ENCODE measurements at regions not wholly inside any gene's neighbourhood (a gene's known extent, or its start where the extent isn't known, plus 50 kb on each side); places are given as distances from the start of the nearest gene placed in this dataset.

- no peaks in the 10 kb centered on the region for H3K9me3 Mint-ChIP-seq (ENCODE audit: unreplicated experiment)
- H3K27me3 Mint-ChIP-seq (ENCODE audit: unreplicated experiment): peaks cover 6% of the 10 kb centered on the region
- peak; percentile 93 for DNase-seq (ENCODE audit: extremely low spot score, unreplicated experiment)
- H3K4me3 Mint-ChIP-seq (ENCODE audit: unreplicated experiment): peak overlapping the region; percentile 45
- TF ChIP-seq CTCF (IDR thresholded peaks at IDR 0.05): peak; percentile 96
- peaks cover 4% of the 10 kb centered on the region for H3K36me3 Mint-ChIP-seq (ENCODE audit: unreplicated experiment)
- H3K27ac Mint-ChIP-seq (ENCODE audit: unreplicated experiment): peak overlapping the region; percentile 98
- peaks cover 73% of the 10 kb centered on the region for H3K4me1 Mint-ChIP-seq (ENCODE audit: unreplicated experiment)
These were observed 300.4 kb upstream of the NFE2L3 start for GRCh38 chr7:25851332-25852210.

- DNase-seq (ENCODE audit: extremely low spot score, unreplicated experiment): no peak
- Mint-ChIP-seq H3K27ac (ENCODE audit: unreplicated experiment) (peak overlapping the region; percentile 98), H3K4me3 (ENCODE audit: unreplicated experiment) (no peak overlapping the region), H3K36me3 (ENCODE audit: unreplicated experiment) (peaks cover 4% of the 10 kb centered on the region), H3K9me3 (ENCODE audit: unreplicated experiment) (no peaks in the 10 kb centered on the region), H3K27me3 (ENCODE audit: unreplicated experiment) (peaks cover 6% of the 10 kb centered on the region), H3K4me1 (ENCODE audit: unreplicated experiment) (peaks cover 65% of the 10 kb centered on the region)
- TF ChIP-seq CTCF (IDR thresholded peaks at IDR 0.05): no peak
These were observed 299.6 kb upstream of the NFE2L3 start for GRCh38 chr7:25852211-25852938.

DNA sequence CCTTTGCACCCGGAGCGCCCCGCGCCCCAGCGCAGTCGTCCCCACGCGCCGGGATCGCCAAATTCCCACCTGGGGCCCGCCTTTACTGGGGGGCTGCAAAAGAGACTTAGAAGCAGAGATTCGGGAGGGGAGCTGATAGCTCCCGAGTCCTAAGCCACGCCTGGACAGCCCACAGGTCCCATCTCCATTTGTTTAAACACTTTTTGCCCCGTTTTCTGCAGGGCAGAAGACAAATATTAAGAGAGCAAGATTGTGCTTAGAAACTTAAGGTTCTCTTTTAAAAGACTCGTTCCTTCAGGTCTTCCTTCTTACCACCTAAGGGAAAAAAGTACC lies 299.1 kb upstream of the NFE2L3 start:
- DNase-seq (ENCODE audit: extremely low spot score, unreplicated experiment): no peak
- Mint-ChIP-seq H3K36me3 (ENCODE audit: unreplicated experiment) (peaks cover 4% of the 10 kb centered on the region), H3K4me1 (ENCODE audit: unreplicated experiment) (peaks cover 60% of the 10 kb centered on the region), H3K27me3 (ENCODE audit: unreplicated experiment) (peaks cover 6% of the 10 kb centered on the region), H3K9me3 (ENCODE audit: unreplicated experiment) (no peaks in the 10 kb centered on the region), H3K4me3 (ENCODE audit: unreplicated experiment) (no peak overlapping the region), H3K27ac (ENCODE audit: unreplicated experiment) (peak overlapping the region; percentile 90)
- TF ChIP-seq CTCF (IDR thresholded peaks at IDR 0.05): no peak

DNA sequence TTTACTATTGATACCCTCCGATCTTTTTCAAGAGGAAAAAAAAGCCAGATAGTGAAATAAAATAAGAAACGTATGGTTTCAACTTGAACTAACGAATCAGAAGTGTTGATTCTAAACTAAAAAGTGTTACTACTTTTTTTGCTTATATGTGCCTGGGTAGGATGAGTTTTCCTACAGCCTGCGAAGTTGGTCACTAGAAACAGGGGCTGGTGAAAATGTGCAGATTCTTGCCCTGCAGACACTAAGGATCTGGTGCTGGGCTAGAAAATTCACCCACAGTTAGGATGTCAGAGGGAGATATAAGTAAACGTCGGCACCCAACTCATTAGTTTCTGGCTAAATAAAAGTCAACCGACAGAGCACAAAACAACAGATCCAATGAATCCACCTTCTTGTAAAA lies 298.7 kb upstream of the NFE2L3 start:
- peak overlapping the region; percentile 90 for H3K27ac Mint-ChIP-seq (ENCODE audit: unreplicated experiment)
- H3K27me3 Mint-ChIP-seq (ENCODE audit: unreplicated experiment): peaks cover 6% of the 10 kb centered on the region
- peaks cover 4% of the 10 kb centered on the region for H3K36me3 Mint-ChIP-seq (ENCODE audit: unreplicated experiment)
- H3K4me1 Mint-ChIP-seq (ENCODE audit: unreplicated experiment): peaks cover 55% of the 10 kb centered on the region
- H3K4me3 Mint-ChIP-seq (ENCODE audit: unreplicated experiment): no peak overlapping the region
- no peak for TF ChIP-seq CTCF (IDR thresholded peaks at IDR 0.05)
- DNase-seq (ENCODE audit: extremely low spot score, unreplicated experiment): no peak
- no peaks in the 10 kb centered on the region for H3K9me3 Mint-ChIP-seq (ENCODE audit: unreplicated experiment)

DNA sequence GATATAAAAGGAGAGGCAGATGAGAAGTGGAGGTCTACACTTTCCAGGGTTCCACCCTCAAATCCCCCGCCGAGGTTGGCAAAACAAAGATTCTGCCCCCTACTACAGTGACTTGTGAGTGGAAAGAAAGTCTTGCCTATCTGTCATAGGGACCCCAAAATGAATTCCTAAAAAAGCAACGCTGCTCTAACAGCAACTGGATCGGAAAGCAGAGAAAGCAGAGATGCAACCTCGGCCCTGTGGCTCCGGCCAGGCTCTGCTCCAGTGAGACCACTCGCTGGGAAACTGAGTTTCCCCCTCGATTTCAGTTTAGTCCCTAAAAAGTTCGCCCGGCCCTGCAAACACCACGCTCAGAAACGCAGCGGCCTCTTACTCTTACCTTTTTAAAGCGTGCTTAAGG lies 297.9 kb upstream of the NFE2L3 start:
- no peak for TF ChIP-seq CTCF (IDR thresholded peaks at IDR 0.05)
- Mint-ChIP-seq H3K4me3 (ENCODE audit: unreplicated experiment) (no peak overlapping the region), H3K4me1 (ENCODE audit: unreplicated experiment) (peaks cover 50% of the 10 kb centered on the region), H3K27ac (ENCODE audit: unreplicated experiment) (peak overlapping the region; percentile 90), H3K36me3 (ENCODE audit: unreplicated experiment) (peaks cover 4% of the 10 kb centered on the region), H3K27me3 (ENCODE audit: unreplicated experiment) (peaks cover 6% of the 10 kb centered on the region), H3K9me3 (ENCODE audit: unreplicated experiment) (no peaks in the 10 kb centered on the region)
- no peak for DNase-seq (ENCODE audit: extremely low spot score, unreplicated experiment)
